T-cell (primary cell): ENCODE measurements at regions not wholly inside any gene's neighbourhood (a gene's known extent, or its start where the extent isn't known, plus 50 kb on each side); places are given as distances from the start of the nearest gene placed in this dataset.

Experiments used
- ATAC-seq, 4 experiments: fragments of 200-7000 bp in 3 of 4; fragments of 150-1000 bp in 1 of 4; cut with Tn5 transposase; replicated peaks in 1 of 4; 1 replicate in 3 of 4; 2 replicates in 1 of 4; pipeline ENCODE4 v1.10.0; 2021; ENCODE audit warnings: moderate library complexity in 3 of 4, mild to moderate bottlenecking in 2 of 4, moderate number of reproducible peaks in 1 of 4
- CTCF ChIA-PET, 2 donors: fragments of 300-600 bp; sonication (Branson Sonifier 250); formaldehyde crosslinking; loops; one replicate each; lab custom pipeline; 2022; ENCODE audit warnings: antibody characterized with exemption in 2 of 2; lab: Charles Lee
- POLR2A ChIA-PET, 2 donors: fragments of 300-600 bp; sonication (Branson Sonifier 250); formaldehyde crosslinking; loops; one replicate each; lab custom pipeline; 2022; ENCODE audit warnings: antibody characterized with exemption in 2 of 2; lab: Charles Lee
- DNase-seq, 35 experiments: peaks; one replicate each; pipeline versions ENCODE4 v3.0.0 to v3.0.0-alpha.2; 2013 to 2023
- H3K27ac ChIP-seq: one replicate; pipeline ENCODE4 v1.5.1; 2013; ENCODE audit warnings: low read length
- H3K27me3 ChIP-seq, 2 experiments: replicated peaks in 1 of 2; 1 replicate in 1 of 2; 2 replicates in 1 of 2; pipeline versions ENCODE4 v1.6.1 to v1.7.0; 2013; ENCODE audit warnings: low read length in 1 of 2, mixed read lengths in 1 of 2; ENCODE audit not compliant: control insufficient read depth in 2 of 2, insufficient read depth in 2 of 2; ENCODE audit errors: extremely low read depth in 1 of 2
- H3K36me3 ChIP-seq, 2 donors: 1 replicate in 1 of 2; 2 replicates in 1 of 2; pipeline versions ENCODE4 v1.6.1 to v1.7.0; 2013; ENCODE audit warnings: low read length in 1 of 2; ENCODE audit not compliant: control insufficient read depth in 2 of 2, insufficient read depth in 1 of 2; ENCODE audit errors: extremely low read depth in 1 of 2
- H3K4me1 ChIP-seq, 2 experiments: 1 replicate in 1 of 2; 2 replicates in 1 of 2; pipeline versions ENCODE4 v1.6.1 to v1.7.0; 2013; ENCODE audit warnings: low read length in 2 of 2, mixed read lengths in 1 of 2; ENCODE audit not compliant: insufficient read depth in 2 of 2, control insufficient read depth in 1 of 2; ENCODE audit errors: extremely low read depth in 1 of 2
- H3K4me3 ChIP-seq, 2 donors: 1 replicate in 1 of 2; 2 replicates in 1 of 2; pipeline versions ENCODE4 v1.5.1 to v1.7.0; 2013; ENCODE audit warnings: mild to moderate bottlenecking in 2 of 2, low read length in 1 of 2, moderate library complexity in 1 of 2; ENCODE audit not compliant: control insufficient read depth in 1 of 2; ENCODE audit errors: extremely low read depth in 1 of 2
- H3K9me3 ChIP-seq: 2 replicates; pipeline ENCODE4 v1.7.0; 2013
- H3K27ac Mint-ChIP-seq, 2 donors: one replicate each; pipeline ENCODE4 v1.8.0; 2020 to 2021; ENCODE audit warnings: mild to moderate bottlenecking in 2 of 2, mixed read lengths in 2 of 2
- H3K27me3 Mint-ChIP-seq, 2 donors: one replicate each; pipeline ENCODE4 v1.8.0; 2021 to 2022; ENCODE audit warnings: mixed read lengths in 2 of 2
- H3K36me3 Mint-ChIP-seq: one replicate; pipeline ENCODE4 v1.8.0; 2021; ENCODE audit warnings: mixed read lengths
- H3K4me1 Mint-ChIP-seq, 3 donors: one replicate each; pipeline ENCODE4 v1.8.0; 2020 to 2022; ENCODE audit warnings: mixed read lengths in 3 of 3, mild to moderate bottlenecking in 1 of 3
- H3K4me3 Mint-ChIP-seq, 3 donors: one replicate each; pipeline ENCODE4 v1.8.0; 2020 to 2022; ENCODE audit warnings: mild to moderate bottlenecking in 3 of 3, mixed read lengths in 3 of 3, moderate library complexity in 3 of 3
- H3K9me3 Mint-ChIP-seq, 3 donors: one replicate each; pipeline ENCODE4 v1.8.0; 2020 to 2022; ENCODE audit warnings: mixed read lengths in 3 of 3
- WGBS: methylation state at CpG from one replicate; pipeline ENCODE4 v1.1.5; 2013; ENCODE audit warnings: missing lambda C conversion rate; ENCODE audit not compliant: insufficient coverage; 5-methylcytosine and 5-hydroxymethylcytosine counted together

DNA sequence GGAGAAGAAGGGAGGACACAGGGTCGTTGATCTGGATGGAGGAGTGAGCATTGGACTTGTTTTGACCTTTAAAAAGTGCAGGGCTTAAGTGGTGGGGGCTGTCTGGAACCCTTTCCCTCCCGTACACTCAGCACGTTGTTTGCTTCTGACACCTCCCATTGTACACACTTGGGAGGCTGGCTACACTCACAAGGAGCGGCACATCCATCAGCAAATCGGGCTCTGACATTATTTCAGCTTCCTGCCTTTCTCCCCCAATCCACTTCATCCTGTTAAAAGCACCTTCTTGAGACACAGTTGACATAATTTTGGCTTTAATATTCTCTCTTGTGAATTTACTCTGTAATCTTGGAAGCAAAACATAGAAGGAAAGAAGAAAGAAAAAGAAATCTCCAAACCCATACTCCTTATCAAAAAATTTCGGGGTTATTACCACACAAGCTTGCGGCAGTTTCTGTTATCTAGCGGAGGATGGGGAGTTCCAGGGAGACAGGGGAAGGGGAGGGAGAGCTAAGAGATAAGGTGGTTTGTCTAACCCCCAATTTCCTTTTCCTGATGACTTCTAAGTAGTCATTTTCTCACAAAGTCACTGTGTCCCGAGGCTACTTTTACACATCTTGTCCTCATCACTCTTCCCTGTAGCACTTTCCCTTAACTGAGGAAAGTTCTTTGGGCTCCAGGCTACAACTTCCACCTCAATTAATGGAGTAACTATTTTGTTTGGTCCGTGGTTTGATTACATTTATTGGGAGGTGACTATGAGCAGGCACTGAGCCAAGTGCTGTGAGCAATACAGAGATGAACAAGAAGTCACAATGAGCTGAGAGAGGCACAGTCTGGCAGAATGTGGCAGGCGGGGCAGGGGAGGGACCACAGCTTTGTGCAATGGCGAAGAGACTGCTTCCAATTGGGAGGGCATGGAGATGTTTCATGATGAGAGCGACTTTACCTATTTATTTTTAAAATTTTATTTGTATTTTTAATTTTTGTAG is 240.1 kb upstream of the MEX3C start:
- Mint-ChIP-seq H3K4me1 (no peaks in the 10 kb centered on the region), H3K27me3 (peaks cover 21 to 27% of the 10 kb centered on the region in 2 donors), H3K9me3 (no peaks in the 10 kb centered on the region), H3K27ac (no peak overlapping the region), H3K36me3 (no peaks in the 10 kb centered on the region), H3K4me3 (no peak overlapping the region)
- WGBS = 13% methylated on average over 3 of the region's 13 CpGs
- ATAC-seq (no peak), DNase-seq (no peak)
- no peaks in the 10 kb centered on the region for H3K4me1 ChIP-seq
- ChIA-PET POLR2A (no interaction called here), CTCF (no interaction called here)
- no peak overlapping the region for H3K27ac ChIP-seq
- H3K36me3 ChIP-seq = no peaks in the 10 kb centered on the region
- H3K27me3 ChIP-seq = no peaks in the 10 kb centered on the region
- H3K4me3 ChIP-seq = no peak overlapping the region
- no peaks in the 10 kb centered on the region for H3K9me3 ChIP-seq

DNA sequence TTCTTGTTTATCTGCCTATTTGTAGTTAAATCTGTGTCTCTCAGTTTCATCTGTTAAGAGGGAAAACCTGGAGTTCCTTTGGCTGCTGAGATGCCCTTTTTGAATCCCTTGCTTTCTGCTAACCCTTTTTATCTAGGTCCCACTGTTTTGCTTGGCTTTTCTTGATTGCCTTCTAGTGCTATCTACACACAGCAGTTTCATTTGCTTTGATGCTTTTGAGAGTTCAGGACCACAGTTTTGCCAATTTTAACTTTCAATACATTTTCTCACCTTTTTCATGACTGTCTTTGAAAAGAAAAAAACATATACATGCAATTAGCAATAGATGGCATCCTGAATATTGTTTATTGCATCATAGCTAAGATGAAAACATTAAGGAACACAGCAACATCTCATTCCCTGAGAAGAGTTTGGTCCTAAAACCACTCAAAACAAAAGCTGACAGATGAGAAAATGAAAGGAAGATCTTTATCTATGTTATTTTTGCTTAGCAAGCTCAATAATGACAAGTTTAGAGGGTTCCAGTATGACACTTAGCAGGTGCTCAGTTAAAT is 241.4 kb upstream of the MEX3C start:
- ChIA-PET CTCF (no interaction called here), POLR2A (no interaction called here)
- DNase-seq (no peak), ATAC-seq (no peak)
- Histone ChIP-seq H3K27me3 (no peaks in the 10 kb centered on the region), H3K9me3 (no peaks in the 10 kb centered on the region), H3K4me3 (no peak overlapping the region), H3K27ac (no peak overlapping the region), H3K36me3 (no peaks in the 10 kb centered on the region), H3K4me1 (no peaks in the 10 kb centered on the region)
- H3K27ac Mint-ChIP-seq = no peak overlapping the region
- H3K36me3 Mint-ChIP-seq = no peaks in the 10 kb centered on the region
- no peak overlapping the region for H3K4me3 Mint-ChIP-seq
- H3K4me1 Mint-ChIP-seq = no peaks in the 10 kb centered on the region
- H3K9me3 Mint-ChIP-seq = no peaks in the 10 kb centered on the region
- peaks cover 30 to 38% of the 10 kb centered on the region in 2 donors for H3K27me3 Mint-ChIP-seq

DNA sequence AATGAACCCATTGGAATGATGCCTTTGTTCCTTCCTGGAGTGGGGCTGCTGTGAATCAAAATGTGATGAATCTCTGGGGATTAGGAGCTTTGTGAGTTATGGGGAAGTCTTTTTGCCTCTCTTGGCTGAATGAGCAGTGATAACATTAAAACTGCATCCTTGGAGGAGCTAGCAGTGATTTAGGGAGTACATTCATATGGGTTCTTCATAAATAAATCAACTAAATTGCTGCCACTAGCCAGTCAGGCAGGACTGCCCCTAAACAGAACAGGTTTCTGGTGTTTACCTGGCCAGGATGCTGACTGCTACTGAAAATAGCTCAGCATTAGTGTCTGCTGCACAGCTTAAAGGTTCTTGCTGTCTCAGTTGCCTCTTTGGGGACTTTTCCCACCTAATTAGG is 244.5 kb upstream of the MEX3C start:
- H3K27me3 ChIP-seq = no peaks in the 10 kb centered on the region
- DNase-seq (no peak), ATAC-seq (no peak)
- Mint-ChIP-seq H3K9me3 (no peaks in the 10 kb centered on the region), H3K4me3 (no peak overlapping the region), H3K27ac (no peak overlapping the region), H3K27me3 (peaks cover 21 to 37% of the 10 kb centered on the region in 2 donors), H3K36me3 (no peaks in the 10 kb centered on the region), H3K4me1 (no peaks in the 10 kb centered on the region)
- no peak overlapping the region for H3K27ac ChIP-seq
- ChIA-PET CTCF (no interaction called here), POLR2A (no interaction called here)
- no peak overlapping the region for H3K4me3 ChIP-seq
- H3K36me3 ChIP-seq = no peaks in the 10 kb centered on the region
- H3K4me1 ChIP-seq = no peaks in the 10 kb centered on the region
- H3K9me3 ChIP-seq = no peaks in the 10 kb centered on the region

DNA sequence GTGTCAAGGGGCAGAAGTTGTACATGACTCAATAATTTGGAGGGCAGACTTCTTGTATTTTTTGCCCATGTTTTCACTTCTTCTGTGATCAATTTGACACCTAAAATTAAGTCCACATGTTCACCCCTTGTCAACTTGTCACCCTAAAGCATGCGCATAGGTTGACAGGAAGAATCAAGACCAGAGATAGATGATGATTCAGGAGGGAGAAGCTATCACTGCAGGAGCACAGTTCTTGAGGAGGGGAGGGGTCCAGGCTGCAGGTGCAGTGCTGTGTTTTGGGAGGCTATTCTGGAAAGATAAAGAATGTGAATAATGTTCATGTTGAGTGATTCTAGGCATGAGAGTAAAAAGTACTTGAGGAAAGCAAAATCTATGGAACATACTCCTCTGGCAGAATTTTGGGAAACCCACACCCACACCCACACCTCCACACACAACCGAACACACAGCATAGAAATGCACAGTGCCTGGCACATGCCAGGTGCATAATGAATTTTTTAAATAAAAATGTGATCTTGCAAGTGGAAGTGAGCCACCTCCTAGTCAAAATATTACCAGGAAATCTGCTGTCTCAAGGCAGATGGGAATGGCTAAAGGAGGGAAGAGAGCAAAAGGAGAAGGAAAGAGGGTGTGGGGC is 249.2 kb upstream of the MEX3C start:
- no peaks in the 10 kb centered on the region for H3K27me3 ChIP-seq
- ATAC-seq = no peak

DNA sequence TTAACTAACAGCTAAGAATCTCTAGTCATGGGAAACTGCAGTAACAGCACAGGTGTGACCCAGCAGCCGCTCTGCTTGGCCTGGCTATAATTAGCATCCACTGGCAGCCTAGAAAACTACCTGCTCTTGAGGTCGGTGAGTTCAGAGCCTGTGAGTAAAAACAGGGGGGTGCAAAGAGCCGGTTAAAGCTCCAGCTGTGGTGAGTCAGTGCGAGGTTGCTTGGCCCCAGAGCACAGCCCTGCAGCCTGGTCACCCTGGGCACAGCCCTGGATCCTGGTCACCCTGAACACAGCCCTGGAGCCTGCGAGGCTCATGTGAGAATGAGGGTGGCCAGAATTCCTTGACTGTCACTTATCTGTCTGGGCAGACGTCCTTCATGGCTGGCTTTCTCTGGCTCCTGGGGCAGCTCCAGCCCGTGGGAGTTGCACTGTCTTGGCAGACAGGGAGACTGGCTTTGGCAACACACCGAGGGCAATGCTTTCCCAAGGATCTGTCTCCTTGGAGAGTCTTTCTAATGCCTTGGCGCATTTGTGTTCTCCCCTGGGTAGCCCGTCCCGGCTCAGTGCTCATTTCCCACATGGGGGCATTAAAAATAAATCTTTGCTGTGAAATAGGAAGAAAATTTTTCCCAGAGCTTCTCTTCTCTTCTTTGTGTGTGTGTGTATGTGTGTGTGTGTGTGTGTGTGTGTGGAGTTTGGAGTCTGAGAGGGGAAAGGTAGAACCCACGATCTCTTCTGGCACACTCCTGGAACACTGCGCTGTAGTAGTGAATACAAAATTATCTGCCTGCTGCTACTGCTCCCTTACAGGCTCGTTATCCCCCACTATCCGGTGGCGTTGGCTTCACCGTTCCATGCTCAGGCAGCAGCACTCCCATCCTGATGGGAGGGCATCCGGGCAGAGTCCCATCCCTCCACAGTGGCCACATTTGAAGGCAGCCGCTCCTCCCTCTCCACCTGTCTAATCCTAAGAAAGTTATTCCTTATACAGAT is 250.2 kb upstream of the MEX3C start:
- Mint-ChIP-seq H3K36me3 (no peaks in the 10 kb centered on the region), H3K27me3 (peaks cover 16 to 25% of the 10 kb centered on the region in 2 donors), H3K4me3 (no peak overlapping the region), H3K4me1 (no peaks in the 10 kb centered on the region), H3K9me3 (no peaks in the 10 kb centered on the region), H3K27ac (no peak overlapping the region)
- 61% methylated on average over 11 of the region's 19 CpGs for WGBS
- DNase-seq (no peak), ATAC-seq (no peak)
- H3K9me3 ChIP-seq = no peaks in the 10 kb centered on the region
- ChIA-PET POLR2A (no interaction called here), CTCF (no interaction called here)
- H3K27me3 ChIP-seq = no peaks in the 10 kb centered on the region
- H3K36me3 ChIP-seq = no peaks in the 10 kb centered on the region
- no peak overlapping the region for H3K27ac ChIP-seq
- no peaks in the 10 kb centered on the region for H3K4me1 ChIP-seq
- H3K4me3 ChIP-seq = no peak overlapping the region

More for the DNA sequence above, 249.2 kb upstream of the MEX3C start:
- no peak overlapping the region for H3K4me3 Mint-ChIP-seq
- Histone ChIP-seq H3K27ac (no peak overlapping the region), H3K4me1 (no peaks in the 10 kb centered on the region), H3K9me3 (no peaks in the 10 kb centered on the region), H3K4me3 (no peak overlapping the region), H3K36me3 (no peaks in the 10 kb centered on the region)
- 100% methylated on average over 1 of the region's 2 CpGs for WGBS
- no peaks in the 10 kb centered on the region for H3K36me3 Mint-ChIP-seq
- CTCF ChIA-PET = no interaction called here
- peaks cover 19 to 30% of the 10 kb centered on the region in 2 donors for H3K27me3 Mint-ChIP-seq
- H3K27ac Mint-ChIP-seq = no peak overlapping the region
- DNase-seq = no peak
- no peaks in the 10 kb centered on the region for H3K4me1 Mint-ChIP-seq
- POLR2A ChIA-PET = no interaction called here
- H3K9me3 Mint-ChIP-seq = no peaks in the 10 kb centered on the region

DNA sequence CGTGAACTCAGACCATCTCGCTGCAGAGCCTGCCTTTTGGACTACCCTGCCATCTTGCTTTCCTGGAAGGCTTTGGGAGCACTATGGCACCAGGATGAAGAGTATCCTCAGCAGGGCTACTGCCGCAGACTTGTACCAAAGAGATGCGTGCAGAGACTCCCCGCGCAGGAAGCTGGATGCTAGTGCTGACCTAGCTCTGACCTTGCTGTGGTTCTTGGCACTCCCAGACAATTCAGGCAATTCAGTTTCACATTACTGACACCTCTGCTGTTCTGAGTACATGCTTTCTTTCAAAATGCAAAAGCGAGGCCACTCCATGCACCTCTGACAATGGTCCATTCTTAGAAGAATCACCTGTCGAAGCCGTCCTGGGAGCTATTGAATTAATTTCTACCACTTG is 251.5 kb upstream of the MEX3C start:
- ChIA-PET POLR2A (no interaction called here), CTCF (no interaction called here)
- Histone ChIP-seq H3K27ac (no peak overlapping the region), H3K36me3 (no peaks in the 10 kb centered on the region), H3K27me3 (no peaks in the 10 kb centered on the region), H3K4me3 (no peak overlapping the region), H3K4me1 (no peaks in the 10 kb centered on the region), H3K9me3 (no peaks in the 10 kb centered on the region)
- no peaks in the 10 kb centered on the region for H3K4me1 Mint-ChIP-seq
- H3K9me3 Mint-ChIP-seq = no peaks in the 10 kb centered on the region
- no peaks in the 10 kb centered on the region for H3K36me3 Mint-ChIP-seq
- ATAC-seq (no peak), DNase-seq (no peak)
- no peak overlapping the region for H3K27ac Mint-ChIP-seq
- no peak overlapping the region for H3K4me3 Mint-ChIP-seq
- H3K27me3 Mint-ChIP-seq = peaks cover 7 to 14% of the 10 kb centered on the region in 2 donors
- 76% methylated on average over 7 of the region's 9 CpGs for WGBS
